ENCODE measurements at regions not wholly inside any gene's neighbourhood (a gene's known extent, or its start where the extent isn't known, plus 50 kb on each side); places are given as distances from the start of the nearest gene placed in this dataset.
"Not testable (repeated sequence)": the region's sequence is repeated elsewhere in the genome, so short reads cannot be mapped to it uniquely, and the experiment has no call there.

GRCh38 chr12:17695495-17695894, 394.5 kb downstream of the RERGL start:
- DNase-seq (ENCODE audit: low read depth, low spot score), result no peak

- no peak for DNase-seq (ENCODE audit: low read depth, low spot score)
These were observed 398.6 kb downstream of the RERGL start for GRCh38 chr12:17691369-17691768.

- DNase-seq (ENCODE audit: low read depth, low spot score), result no peak
These were observed 409.8 kb downstream of the RERGL start for GRCh38 chr12:17680220-17680619.

- DNase-seq (ENCODE audit: low read depth, low spot score), result no peak
These were observed 423.2 kb downstream of the RERGL start for GRCh38 chr12:17666641-17667324.

GRCh38 chr12:17665839-17666238, 424.2 kb downstream of the RERGL start:
- no peak for DNase-seq (ENCODE audit: low read depth, low spot score)

GRCh38 chr12:17661250-17661649, 428.7 kb downstream of the RERGL start:
- no peak for DNase-seq (ENCODE audit: low read depth, low spot score)

- no peak for DNase-seq (ENCODE audit: low read depth, low spot score)
These were observed 437.6 kb downstream of the RERGL start for GRCh38 chr12:17652436-17652835.

GRCh38 chr12:17642340-17642650, 447.7 kb downstream of the RERGL start:
- no peak for DNase-seq (ENCODE audit: low read depth, low spot score)

GRCh38 chr12:17640615-17641014, 449.4 kb downstream of the RERGL start:
- DNase-seq (ENCODE audit: low read depth, low spot score), result no peak

GRCh38 chr12:17618831-17619230, 471.2 kb downstream of the RERGL start:
- DNase-seq (ENCODE audit: low read depth, low spot score), result no peak

- DNase-seq (ENCODE audit: low read depth, low spot score), result no peak
These were observed 480.3 kb downstream of the RERGL start for GRCh38 chr12:17609701-17610100.

GRCh38 chr12:17609153-17609552, 480.8 kb downstream of the RERGL start:
- DNase-seq (ENCODE audit: low read depth, low spot score), result no peak

GRCh38 chr12:17595111-17595510, 494.9 kb downstream of the RERGL start:
- DNase-seq (ENCODE audit: low read depth, low spot score), result no peak

- no peak for DNase-seq (ENCODE audit: low read depth, low spot score)
These were observed 496.1 kb downstream of the RERGL start for GRCh38 chr12:17593715-17594406.

GRCh38 chr12:17592472-17592871, 497.5 kb downstream of the RERGL start:
- DNase-seq (ENCODE audit: low read depth, low spot score), result no peak

GRCh38 chr12:17591005-17591681, 498.9 kb downstream of the RERGL start:
- no peak for DNase-seq (ENCODE audit: low read depth, low spot score)

GRCh38 chr12:17588968-17589367, 501.0 kb downstream of the RERGL start:
- DNase-seq (ENCODE audit: low read depth, low spot score), result no peak

- no peak for DNase-seq (ENCODE audit: low read depth, low spot score)
These were observed 510.6 kb downstream of the RERGL start for GRCh38 chr12:17579205-17580026.

- no peak for DNase-seq (ENCODE audit: low read depth, low spot score)
These were observed 512.6 kb downstream of the RERGL start for GRCh38 chr12:17577405-17577804.

- no peak for DNase-seq (ENCODE audit: low read depth, low spot score)
These were observed 517.7 kb downstream of the RERGL start for GRCh38 chr12:17572250-17572649.

GRCh38 chr12:17571047-17571446, 518.9 kb downstream of the RERGL start:
- no peak for DNase-seq (ENCODE audit: low read depth, low spot score)

GRCh38 chr12:17564630-17565029, 525.4 kb downstream of the RERGL start:
- DNase-seq (ENCODE audit: low read depth, low spot score), result not testable (repeated sequence)
